Fibroblast of skin of left quadriceps (primary cell): ENCODE measurements at regions not wholly inside any gene's neighbourhood (a gene's known extent, or its start where the extent isn't known, plus 50 kb on each side); places are given as distances from the start of the nearest gene placed in this dataset.

ENCODE experiments used
- DNase-seq, 2 experiments: peaks; one replicate each; pipeline ENCODE4 v3.0.0-alpha.2; 2013; ENCODE audit warnings: low read depth in 2 of 2

DNA sequence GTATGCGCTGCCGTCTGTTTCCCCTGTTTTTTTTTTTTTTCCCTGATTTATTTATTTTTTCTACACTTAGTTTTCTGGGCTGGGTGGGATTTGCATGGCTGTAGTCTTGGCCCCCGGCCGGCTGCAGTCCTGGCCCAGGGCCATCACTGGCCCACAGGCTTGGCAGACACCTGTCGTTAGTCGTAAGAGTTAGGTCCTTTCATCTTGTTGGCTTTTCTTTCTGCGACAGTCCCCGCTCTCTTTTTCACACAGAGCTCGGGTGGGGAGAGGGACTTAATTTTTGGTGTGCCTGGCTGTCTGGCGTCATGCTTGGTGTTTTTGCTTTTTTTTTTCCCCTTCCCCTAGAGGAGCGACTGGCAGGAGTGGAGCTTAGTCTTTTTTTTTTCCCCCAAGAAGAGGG is 183.4 kb downstream of the KLF13 start:
- DNase-seq = no peak

DNA sequence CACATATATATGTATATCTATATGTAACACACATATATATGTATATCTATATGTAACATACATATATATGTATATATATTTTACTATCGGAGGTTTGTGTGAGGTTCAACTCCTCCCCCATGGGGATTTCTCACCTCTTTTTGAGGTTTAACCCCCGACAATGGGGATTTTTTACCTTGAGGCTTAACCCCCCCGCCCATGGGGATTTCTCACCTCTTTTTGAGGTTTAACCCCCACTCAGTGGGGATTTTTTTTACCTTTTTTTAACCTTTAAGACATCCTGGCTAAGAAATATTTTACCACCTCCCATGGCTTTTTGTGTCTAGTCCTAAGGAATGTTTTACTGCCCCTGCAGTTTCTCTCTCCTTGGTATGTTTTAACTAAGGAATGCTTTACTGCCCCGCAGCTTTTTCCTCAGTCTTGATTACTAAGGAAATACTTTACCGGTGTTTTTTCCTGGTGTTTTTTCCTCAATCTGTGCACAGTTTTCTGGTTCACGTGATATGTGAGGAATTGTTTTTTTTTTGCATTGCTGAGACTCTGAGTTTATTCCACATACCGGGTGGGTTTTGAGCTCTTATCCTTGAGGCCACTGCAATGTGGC is 185.2 kb downstream of the KLF13 start:
- no peak for DNase-seq

- DNase-seq = no peak
These were observed 186.5 kb downstream of the KLF13 start for GRCh38 chr15:31513178-31513577.

- no peak for DNase-seq
These were observed 189.8 kb downstream of the KLF13 start for GRCh38 chr15:31516440-31516839.

GRCh38 chr15:31516874-31517273 is 190.2 kb downstream of the KLF13 start:
- DNase-seq = no peak

DNA sequence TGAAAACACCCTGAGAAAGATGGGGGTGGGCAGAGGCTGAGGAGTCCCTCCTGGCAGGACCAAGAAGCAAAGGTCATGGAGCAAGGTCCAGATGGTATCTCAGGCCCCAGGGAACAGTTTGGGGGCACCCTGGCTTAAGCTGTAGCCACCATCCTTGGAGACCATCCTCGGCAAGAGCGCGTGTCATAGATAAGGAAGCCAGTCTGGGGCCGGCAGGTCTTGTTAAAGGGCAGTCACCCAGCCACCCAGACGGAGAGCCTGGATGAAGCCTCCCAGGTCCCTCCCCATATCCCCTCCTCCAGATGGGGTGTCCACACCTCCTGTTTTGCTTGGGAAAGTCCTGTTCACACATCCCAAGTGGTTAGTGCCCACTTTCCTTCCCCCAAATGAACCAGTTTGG is 191.1 kb downstream of the KLF13 start:
- DNase-seq = no peak

GRCh38 chr15:31522028-31522427 is 195.4 kb downstream of the KLF13 start:
- DNase-seq = no peak

GRCh38 chr15:31523027-31523654 is 196.5 kb downstream of the KLF13 start:
- no peak for DNase-seq

DNA sequence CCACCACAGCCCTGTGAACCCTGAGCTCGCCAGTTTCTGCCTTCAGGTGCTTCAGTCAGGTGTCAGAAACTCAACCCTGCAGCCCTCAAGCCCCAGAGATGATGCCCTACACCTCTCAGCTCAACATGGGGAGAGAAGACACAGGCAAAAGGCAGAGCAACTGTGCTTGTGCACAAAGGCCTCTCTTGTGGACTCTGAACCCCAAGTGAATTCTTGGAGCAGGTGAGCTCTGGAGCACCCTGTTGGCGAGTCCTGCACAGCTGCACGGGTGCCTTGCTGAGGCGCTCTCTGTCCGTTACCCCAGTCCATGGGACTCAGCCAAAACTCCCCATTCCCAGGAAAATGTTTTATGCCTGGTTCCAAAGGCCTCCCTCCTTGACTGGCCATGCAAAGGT is 197.0 kb downstream of the KLF13 start:
- DNase-seq = no peak

- no peak for DNase-seq
These were observed 198.6 kb downstream of the KLF13 start for GRCh38 chr15:31525185-31525695.

DNA sequence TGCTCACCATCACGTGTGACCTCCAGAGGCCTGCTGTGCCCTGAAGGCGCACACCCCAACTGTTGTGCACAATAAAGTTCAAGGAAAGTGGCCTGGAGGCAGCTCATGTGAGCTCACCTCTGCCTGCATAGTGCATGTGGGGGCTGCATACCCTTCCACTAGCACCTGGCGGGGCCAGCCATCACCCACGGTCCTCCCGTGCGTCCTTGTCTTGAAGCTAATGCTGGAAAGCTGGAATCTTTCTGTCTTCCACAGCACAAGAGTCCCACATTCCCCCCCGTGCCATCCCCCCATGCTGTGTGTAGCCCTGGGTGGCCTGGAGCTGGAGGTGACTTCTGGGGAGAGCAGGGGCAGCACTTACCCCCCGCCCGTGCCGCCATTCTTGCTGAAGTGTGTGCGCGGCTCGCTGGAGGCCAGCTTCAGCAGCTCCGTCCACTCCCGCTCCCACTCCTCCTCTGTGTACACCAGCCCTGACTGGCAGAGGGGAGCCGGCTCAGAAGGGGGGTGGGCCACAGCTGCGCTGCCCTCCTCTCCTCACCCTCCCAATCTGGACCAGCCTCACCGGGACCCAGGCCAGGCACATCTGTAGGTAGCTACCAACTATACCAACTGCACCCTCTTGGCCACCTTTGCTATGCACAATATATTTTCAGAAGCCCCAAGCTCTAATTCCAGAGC is 199.5 kb downstream of the KLF13 start:
- no peak for DNase-seq

DNA sequence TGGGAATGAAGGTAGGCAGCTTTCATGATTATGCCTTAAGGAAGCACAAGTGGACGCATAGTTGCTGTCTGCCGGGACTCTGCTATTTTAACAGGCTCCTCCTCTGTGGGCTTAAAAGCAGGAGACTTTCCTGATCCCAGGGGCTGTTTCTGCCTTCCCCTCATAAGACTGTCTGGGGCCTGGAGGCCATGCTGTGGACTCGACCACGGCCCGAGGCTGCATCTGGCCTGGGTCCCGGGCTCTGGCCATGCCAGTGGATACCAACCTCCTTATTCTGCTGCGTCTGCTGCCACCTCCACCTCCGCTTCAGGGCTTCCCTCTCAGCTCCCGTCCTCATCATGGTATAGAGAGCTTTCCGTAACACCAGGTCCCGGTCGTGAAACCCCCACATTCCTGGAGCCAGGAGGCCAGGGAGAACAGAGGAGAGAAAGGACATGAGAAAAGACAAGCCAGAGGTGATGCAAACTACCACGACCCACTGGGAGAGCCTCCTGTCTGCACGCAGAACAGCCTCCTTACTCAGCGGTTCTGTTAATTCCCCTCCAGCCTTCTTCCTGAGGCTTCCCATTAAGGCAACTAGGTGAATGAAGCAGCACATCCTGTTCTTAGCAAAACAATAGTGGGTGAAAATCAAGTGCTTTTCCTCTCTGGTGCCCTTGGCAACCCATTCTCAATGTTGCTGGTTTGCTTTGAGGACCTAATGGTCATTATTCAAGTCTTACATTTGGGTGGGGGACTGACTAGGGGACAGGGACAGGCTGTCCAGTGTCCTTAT is 200.5 kb downstream of the KLF13 start:
- DNase-seq = no peak

GRCh38 chr15:31528846-31529245 is 202.2 kb downstream of the KLF13 start:
- DNase-seq = no peak

DNA sequence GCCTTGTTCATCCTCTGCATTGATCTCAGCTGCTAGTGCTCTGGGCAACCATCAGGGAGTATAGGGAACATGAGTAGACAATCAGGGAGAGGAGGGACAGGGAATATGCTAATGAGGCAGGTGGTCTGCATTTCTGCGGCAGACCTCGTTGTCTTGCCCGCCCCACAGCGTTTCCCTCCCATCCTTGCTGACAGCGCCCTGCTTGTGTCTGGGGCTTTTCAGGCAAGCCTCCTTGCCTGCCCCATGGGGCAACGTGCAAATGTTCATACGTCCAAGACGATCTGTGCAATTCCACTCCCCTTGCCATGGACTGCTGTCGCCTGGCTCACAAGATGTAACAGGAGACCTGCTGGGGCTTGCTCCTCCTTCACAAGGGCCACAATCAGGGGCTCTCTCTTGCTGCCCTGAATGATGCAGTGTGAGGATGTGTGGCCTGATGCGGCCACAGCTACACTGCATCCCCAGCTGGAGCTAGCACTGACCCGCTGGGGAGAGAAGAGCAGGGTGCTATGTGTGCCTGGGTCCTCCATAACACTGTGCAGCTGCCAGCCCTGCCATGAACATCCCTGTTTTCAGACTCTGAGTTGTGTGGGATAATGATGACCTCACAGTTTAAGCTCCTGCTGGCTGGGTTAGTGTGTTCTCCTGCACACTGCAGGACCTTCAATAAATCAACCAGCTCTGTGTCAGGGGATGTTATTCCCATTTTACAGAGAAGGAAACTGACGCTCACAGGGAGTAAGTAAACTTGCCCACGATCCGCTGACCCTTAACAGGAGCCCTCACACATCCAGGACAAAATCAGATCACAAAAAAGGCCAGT is 211.3 kb downstream of the KLF13 start:
- DNase-seq = no peak

GRCh38 chr15:31540633-31541032 is 214.0 kb downstream of the KLF13 start:
- no peak for DNase-seq

GRCh38 chr15:31544361-31544760 is 217.7 kb downstream of the KLF13 start:
- no peak for DNase-seq

- no peak for DNase-seq
These were observed 218.6 kb downstream of the KLF13 start for GRCh38 chr15:31545257-31545656.

- no peak for DNase-seq
These were observed 223.8 kb downstream of the KLF13 start for GRCh38 chr15:31550211-31550977.

DNA sequence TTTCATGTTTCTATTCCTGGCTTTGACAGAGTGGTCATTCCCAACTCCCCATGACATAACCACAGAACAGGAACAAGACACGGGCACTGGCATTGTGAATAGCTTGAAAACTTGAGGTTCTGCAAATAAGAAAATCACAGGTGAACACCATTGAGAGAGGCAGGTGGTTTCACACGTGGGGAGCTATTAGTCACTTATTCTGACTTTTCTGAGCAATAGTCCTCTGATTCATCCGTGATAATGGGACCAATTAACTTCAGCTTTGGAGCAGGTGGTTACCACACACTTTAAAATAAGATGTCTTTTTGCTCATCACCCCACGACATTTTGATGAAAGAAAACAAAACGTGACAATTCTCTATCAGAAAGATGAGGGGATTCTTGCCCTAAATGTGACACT is 224.7 kb downstream of the KLF13 start:
- no peak for DNase-seq

- no peak for DNase-seq
These were observed 226.0 kb downstream of the KLF13 start for GRCh38 chr15:31552482-31553099.
